ENCODE measurements at regions not wholly inside any gene's neighbourhood (a gene's known extent, or its start where the extent isn't known, plus 50 kb on each side); places are given as distances from the start of the nearest gene placed in this dataset.

DNA sequence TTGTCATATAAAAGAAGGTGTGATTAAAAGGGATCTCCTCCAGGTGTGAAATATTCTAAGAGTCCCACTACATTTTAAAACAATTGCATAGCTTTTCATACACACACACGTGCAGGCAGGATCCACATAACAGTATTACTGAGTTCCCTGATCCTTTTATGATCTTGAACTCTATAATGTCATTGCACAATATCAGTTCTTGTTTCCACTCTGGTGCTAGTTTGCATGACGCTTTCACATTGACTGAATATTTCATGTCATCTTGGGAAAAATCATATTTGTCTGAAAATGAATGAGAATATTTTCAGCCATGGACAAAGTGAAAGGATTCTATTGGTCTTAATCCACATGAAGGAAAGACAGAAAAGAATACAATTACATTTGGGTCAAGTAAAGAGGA, 703.8 kb downstream of the CDH8 start:
- ChIA-PET POLR2A (no interaction called here), CTCF (no interaction called here)
- ATAC-seq (no peak), DNase-seq (ENCODE audit: low read depth, low spot score) (no peak)
- BruUV-seq (replicated peaks), result no TSS peak
- no peaks in the 10 kb centered on the region for H3K4me1 ChIP-seq (ENCODE audit: control insufficient read depth, insufficient read depth, low read length)
- TF ChIP-seq SIN3A (IDR thresholded peaks at IDR 0.05; ENCODE audit: borderline replicate concordance, insufficient read depth, low read depth, low read length) (no peak), REST (IDR thresholded peaks at IDR 0.05; ENCODE audit: insufficient read depth in 1 of 2, low read depth in 2 of 2, low read length in 1 of 2) (no peak), TCF7L2 (IDR thresholded peaks at IDR 0.05; ENCODE audit: low read depth, low read length) (no peak), POLR2AphosphoS5 (IDR thresholded peaks at IDR 0.05; ENCODE audit: low read depth, low read length) (no peak)
- TF ChIP-seq, protein P1, sequence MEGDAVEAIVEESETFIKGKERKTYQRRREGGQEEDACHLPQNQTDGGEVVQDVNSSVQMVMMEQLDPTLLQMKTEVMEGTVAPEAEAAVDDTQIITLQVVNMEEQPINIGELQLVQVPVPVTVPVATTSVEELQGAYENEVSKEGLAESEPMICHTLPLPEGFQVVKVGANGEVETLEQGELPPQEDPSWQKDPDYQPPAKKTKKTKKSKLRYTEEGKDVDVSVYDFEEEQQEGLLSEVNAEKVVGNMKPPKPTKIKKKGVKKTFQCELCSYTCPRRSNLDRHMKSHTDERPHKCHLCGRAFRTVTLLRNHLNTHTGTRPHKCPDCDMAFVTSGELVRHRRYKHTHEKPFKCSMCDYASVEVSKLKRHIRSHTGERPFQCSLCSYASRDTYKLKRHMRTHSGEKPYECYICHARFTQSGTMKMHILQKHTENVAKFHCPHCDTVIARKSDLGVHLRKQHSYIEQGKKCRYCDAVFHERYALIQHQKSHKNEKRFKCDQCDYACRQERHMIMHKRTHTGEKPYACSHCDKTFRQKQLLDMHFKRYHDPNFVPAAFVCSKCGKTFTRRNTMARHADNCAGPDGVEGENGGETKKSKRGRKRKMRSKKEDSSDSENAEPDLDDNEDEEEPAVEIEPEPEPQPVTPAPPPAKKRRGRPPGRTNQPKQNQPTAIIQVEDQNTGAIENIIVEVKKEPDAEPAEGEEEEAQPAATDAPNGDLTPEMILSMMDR (IDR thresholded peaks at IDR 0.05), result no peak
- H3K27me3 ChIP-seq (ENCODE audit: control insufficient read depth, insufficient read depth, low read length), result no peaks in the 10 kb centered on the region
- H3K27ac ChIP-seq (ENCODE audit: low read length), result no peak overlapping the region
- no peak overlapping the region for H3K4me3 ChIP-seq (ENCODE audit: low read depth in 2 of 2, low read length in 2 of 2)
- in situ Hi-C loops (cut with HindIII; ENCODE audit: low pct_unique_long_range_greater_than_20kb, low sequenced_read_pairs), result no loop called here
- intact Hi-C loops (cut with micrococcal nuclease; ENCODE audit: unreplicated experiment), result no loop called here
- H3K9me3 ChIP-seq (ENCODE audit: control insufficient read depth, insufficient read depth, low read depth, low read length), result no peaks in the 10 kb centered on the region
- no peaks in the 10 kb centered on the region for H3K36me3 ChIP-seq (ENCODE audit: control insufficient read depth, insufficient read depth, low read length)

- BruUV-seq (replicated peaks), result no TSS peak
- no peak for DNase-seq (ENCODE audit: low read depth, low spot score)
- no peaks in the 10 kb centered on the region for H3K4me1 ChIP-seq (ENCODE audit: control insufficient read depth, insufficient read depth, low read length)
- H3K36me3 ChIP-seq (ENCODE audit: control insufficient read depth, insufficient read depth, low read length), result no peaks in the 10 kb centered on the region
- H3K4me3 ChIP-seq (ENCODE audit: low read depth in 2 of 2, low read length in 2 of 2), result no peak overlapping the region
- ChIA-PET CTCF (no interaction called here), POLR2A (no interaction called here)
- H3K9me3 ChIP-seq (ENCODE audit: control insufficient read depth, insufficient read depth, low read depth, low read length), result no peaks in the 10 kb centered on the region
- intact Hi-C loops (cut with micrococcal nuclease; ENCODE audit: unreplicated experiment) (no loop called here), in situ Hi-C loops (cut with HindIII; ENCODE audit: low pct_unique_long_range_greater_than_20kb, low sequenced_read_pairs) (no loop called here)
- TF ChIP-seq REST (IDR thresholded peaks at IDR 0.05; ENCODE audit: insufficient read depth in 1 of 2, low read depth in 2 of 2, low read length in 1 of 2) (no peak), SIN3A (IDR thresholded peaks at IDR 0.05; ENCODE audit: borderline replicate concordance, insufficient read depth, low read depth, low read length) (no peak), POLR2AphosphoS5 (IDR thresholded peaks at IDR 0.05; ENCODE audit: low read depth, low read length) (no peak), TCF7L2 (IDR thresholded peaks at IDR 0.05; ENCODE audit: low read depth, low read length) (no peak)
- TF ChIP-seq, protein P1 (IDR thresholded peaks at IDR 0.05), result no peak
- ATAC-seq, result no peak
- H3K27ac ChIP-seq (ENCODE audit: low read length), result no peak overlapping the region
- no peaks in the 10 kb centered on the region for H3K27me3 ChIP-seq (ENCODE audit: control insufficient read depth, insufficient read depth, low read length)
These were observed 712.2 kb downstream of the CDH8 start for GRCh38 chr16:61324044-61324443.

Measured in Panc1 (cell line).